Kidney tubule cell (primary cell): ENCODE measurements at regions not wholly inside any gene's neighbourhood (a gene's known extent, or its start where the extent isn't known, plus 50 kb on each side); places are given as distances from the start of the nearest gene placed in this dataset.

Experiments
- DNase-seq: peaks from one replicate; pipeline ENCODE4 v3.0.0-alpha.2; 2018; ENCODE audit warnings: low spot score

DNA sequence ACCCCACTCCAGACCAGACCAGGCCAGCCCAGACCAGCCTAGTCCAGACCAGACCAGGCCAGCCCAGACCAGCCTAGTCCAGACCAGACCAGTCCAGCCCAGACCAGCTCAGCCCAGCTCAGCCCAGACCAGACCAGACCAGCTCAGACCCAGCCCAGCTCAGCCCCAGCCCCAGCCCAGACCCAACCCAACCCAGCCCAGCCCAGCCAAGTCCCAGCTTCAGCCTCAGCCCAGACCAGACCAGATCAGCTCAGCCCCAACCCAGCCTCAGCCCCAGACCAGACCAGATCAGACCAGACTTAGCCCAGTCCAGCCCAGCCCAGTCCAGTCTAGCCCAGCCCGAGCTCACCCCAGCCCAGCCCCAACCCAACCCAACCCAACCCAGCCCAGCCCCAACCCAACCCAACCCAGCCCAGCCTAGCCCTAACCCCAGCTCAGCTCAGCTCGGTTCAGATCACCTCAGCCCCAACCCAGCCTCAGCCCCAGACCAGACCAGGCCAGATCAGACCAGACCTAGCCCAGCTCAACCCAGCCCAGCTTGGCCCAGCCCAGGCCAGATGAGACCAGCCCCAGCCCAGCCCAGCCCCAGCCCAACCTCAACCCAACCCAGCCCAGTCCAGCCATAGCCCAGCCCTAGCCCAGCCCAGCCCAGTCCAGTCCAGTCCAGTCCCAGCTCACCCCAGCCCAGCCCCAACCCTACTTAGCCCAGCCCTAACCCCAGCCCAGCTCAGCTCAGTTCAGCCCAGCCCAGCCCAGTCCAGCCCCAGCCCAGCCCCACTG lies 204.7 kb downstream of the BCL11B start:
- DNase-seq, result no peak

DNA sequence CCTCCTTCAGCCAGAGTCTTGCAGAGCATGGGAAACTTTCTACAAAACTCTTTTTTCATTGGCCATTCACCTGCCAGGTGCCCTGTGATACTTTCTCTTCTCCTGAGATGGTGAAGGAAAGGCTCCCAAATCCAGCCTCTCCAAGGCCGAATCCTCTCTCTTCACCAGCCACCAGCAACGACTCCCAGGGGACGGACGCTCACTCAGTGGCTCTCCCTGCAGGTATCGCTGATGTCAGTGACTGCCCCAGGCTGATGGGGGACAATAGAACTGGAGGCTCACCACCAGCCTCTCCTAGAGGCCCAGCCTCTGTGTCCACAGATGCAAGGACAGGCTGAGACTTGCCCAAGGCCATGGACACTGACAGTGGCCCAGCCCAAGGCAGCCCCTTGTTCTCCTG lies 204.1 kb downstream of the BCL11B start:
- no peak for DNase-seq

DNA sequence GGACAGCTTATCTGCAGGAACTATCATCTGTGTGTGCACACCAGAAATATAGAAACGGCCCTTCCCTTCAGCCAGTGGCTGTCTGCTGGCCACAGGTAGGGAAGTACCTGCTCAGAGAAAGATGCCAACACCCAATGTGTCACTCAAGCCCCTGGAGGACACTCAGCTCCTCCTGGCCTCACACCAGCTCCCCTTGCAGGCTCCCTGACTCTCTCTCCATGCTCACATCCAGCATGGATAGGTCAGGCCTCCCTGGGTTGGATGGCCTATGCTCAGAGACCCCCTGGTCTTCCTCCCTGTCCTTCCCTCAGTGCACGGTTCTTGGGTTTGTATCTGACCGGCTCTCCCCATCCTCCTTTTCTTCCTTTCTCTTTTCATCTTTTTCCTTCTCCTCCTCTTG lies 202.1 kb downstream of the BCL11B start:
- DNase-seq, result no peak

DNA sequence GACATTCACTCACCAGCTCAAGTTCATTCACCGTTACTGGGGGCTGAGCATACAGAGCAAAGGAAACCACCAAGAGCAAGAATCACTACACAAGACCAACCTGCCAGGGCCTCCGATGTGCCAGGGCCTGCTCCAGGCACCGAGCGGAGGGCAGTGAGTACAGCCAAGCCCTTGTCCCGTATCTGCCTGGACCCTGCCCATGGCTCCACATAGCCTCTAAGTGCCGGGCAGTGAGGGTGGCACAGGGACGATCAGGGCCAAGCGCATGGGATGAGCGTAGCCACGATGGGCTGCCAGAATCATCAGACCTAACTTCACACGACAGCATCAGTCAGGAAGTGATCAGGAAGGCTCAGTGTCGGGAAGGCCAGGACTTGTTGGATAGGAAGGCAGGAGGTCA lies 199.6 kb downstream of the BCL11B start:
- no peak for DNase-seq

DNA sequence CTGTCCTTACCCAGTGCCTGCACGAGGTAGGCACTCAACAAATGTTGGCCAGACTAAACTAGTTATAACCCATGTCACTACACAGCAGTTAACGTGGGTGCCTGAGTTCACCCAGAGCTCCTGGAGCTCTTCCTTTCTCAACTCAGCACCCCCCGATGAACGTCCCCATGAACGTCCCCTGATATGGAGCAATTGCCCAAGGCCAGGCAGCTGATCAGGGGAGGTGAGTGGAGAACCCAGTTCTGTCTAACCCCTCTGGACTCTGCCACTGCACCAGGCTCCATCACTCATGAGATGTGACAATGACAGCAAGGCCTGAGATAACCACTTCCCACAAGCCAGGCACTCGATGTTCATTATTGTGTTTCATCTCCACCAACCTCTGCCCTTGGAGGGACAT lies 199.0 kb downstream of the BCL11B start:
- no peak for DNase-seq

DNA sequence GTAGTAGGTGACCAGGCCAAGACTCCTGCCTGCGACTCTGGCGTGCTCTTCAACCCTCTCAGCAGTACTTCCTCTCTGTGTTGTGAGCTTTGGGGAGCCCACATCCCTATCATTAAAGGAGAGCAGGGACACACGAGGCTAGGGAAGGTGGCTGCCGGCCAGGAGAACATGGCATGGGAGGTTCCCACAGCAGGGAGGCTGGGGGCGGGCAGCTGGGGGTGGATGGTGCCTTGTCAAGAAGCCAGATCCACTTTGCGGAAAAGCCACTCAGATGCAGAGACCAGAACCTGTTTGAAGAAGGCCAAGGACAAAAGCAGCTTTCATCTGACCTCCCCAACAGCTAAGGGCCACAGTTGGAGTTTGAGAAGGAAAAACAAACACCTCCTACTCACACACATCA lies 198.6 kb downstream of the BCL11B start:
- no peak for DNase-seq

DNA sequence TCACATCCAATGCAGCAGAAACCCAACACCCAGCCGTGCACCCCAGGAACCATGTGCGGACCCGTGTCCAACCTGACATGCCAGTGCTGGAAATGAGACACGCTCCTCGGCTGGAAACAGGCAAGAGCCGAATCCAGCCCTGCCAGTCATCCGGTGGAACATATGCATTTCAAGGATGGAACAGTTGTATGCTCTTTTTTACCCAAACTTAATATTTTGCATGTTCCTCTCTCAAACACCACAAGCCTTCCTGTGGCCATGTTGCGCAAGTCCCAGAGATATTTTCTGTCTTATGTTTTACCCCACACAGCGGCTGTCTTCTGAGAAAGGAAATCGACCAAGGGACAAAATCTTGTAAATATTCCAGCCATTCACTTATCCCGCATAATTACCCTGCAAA lies 196.9 kb downstream of the BCL11B start:
- DNase-seq, result no peak

DNA sequence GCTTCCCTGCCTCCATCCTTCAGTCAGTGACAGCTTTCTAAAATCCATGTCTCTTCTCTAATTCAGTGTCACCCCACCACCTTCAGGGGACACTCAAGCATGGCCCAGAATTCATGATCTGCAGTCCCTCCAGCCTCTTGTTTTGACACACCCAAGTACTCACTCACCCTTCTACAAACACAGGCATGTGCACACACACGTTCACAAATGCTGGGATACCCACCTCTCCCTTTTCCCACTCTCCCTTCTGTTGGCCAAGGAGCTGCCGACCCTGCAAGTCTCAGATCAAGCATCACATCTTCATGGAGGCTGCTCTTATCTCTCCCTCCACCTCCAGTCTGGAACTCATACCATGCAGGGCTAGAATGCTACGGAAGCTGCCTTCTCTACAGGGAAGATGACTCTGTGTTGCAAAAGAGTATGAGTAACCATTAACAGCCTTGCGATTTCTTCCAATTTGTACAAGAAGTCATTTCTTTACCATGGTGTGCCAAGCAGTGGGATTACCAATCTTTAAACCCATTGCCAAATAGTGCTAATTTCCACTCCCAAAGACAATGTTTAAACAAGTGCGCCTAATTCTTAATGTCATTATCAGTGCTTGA lies 196.1 kb downstream of the BCL11B start:
- no peak for DNase-seq

DNA sequence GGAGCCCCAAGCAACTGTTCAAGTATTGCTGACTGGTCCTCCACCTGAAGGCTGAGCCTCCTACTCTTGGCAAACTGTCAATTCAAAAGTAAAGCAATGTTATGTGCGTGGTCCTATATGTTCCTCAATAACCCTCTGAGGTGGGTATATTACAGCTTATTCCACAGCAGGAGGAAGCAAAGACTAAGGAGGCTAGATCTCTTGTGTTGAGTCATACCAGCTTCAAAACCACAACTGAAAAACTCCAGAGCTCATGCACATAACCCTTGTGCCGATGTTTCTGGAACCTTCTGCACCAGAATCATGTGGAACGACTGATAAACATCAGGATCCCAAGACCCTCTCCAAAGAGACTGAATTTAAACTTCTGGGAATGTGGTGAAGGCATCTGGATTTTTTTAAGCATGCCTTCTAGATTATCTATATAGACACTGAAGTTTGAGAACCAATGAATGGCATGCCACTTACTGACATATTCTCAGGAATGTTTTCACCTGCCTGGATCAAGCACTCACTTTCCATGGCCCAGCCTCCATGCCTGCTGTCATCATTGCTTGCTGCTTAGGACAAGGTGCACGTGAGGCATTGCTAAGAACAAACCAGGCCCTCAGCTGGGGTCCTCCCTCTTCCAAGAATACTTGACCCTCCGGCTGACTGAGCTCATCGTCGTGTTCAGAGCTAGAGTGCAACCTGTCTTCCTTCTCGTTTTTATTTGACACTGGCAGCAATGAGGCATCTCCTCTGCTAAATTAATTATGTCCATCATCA lies 194.7 kb downstream of the BCL11B start:
- no peak for DNase-seq

DNA sequence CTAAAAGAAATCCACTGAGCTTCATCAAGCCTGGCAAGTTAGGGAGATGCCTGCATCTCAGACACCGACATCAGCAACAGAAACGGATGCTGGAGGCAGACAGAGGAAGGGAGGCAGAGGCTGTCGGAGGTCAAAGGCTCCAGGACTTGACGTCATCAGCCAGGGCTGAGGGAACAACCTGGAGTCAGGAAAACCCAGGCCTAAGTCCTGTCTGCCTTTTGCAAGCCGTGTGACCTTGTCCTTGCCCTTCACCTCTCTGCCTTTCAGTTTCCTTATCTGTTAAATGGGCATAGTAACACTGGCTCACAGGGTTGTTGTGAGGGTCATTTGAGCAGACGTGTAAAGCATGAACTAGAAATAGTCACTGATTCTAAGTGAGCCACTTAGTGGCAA lies 194.2 kb downstream of the BCL11B start:
- no peak for DNase-seq

DNA sequence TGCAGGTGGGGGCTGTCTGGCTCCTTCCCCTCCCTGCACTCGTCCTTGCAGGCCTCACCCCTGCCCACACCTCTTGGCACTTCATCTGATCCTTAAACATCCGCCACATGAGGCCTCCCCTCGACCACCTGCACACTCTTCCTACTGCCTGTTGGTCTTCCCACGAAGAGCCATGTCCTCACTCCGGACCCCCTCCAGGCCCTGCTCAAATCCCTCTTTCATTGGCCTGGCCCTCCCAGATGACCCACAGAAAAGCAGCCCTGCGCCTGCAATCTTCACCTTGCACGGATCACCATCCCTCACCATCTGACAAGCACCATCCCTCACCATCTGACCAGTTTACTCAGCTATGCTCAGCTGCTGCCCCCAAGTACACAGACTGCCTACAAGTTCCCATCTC lies 193.6 kb downstream of the BCL11B start:
- DNase-seq, result no peak

DNA sequence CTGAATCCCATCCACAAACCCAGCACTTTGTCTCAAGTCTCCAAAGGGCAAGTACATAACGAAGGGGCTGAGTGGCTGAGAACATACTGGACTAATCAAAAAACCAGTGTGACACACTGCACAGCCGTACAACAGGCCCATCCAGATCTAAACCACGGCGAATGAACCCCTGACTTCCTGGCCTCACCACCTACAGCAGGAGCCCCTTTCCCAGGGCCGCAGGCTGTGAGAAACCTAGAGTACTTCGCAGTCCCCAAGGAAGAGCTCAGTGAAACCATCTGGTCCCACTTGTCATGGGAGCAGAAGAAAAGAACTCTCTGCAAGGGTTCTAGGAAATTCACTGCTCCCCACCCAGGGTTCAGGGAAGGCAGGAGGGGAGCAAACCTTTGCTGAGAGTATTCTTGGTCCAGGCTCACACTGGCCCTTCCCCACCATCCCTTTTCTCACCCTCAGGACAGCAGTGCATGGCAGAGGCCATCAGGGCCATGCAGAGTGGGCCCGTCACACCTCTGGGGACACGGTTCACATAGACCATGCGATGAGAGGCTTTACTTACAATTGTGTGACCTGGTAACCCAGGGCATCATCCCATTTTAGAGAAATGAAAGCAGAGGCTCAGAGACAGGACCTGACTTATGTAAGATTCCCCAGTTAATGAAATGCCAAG lies 192.8 kb downstream of the BCL11B start:
- no peak for DNase-seq

DNA sequence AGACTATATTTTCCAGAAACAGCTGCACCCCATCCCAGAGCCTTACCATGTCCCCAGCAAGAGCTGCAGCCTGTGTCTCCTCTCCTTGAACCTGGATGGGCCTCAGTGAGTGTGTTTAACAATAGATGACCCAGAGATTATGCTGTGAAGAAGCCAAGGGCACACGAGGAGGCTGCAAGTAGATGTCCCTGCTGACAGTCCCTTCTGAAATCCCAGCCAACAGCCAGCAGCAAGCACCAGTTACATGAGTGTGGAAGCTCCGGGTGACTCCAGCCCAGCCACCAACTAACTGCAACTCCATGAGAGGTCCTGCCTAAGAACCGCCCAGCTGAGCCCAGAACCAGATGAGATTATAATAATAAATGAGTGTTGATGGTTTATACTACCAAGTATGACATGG lies 191.7 kb downstream of the BCL11B start:
- no peak for DNase-seq

DNA sequence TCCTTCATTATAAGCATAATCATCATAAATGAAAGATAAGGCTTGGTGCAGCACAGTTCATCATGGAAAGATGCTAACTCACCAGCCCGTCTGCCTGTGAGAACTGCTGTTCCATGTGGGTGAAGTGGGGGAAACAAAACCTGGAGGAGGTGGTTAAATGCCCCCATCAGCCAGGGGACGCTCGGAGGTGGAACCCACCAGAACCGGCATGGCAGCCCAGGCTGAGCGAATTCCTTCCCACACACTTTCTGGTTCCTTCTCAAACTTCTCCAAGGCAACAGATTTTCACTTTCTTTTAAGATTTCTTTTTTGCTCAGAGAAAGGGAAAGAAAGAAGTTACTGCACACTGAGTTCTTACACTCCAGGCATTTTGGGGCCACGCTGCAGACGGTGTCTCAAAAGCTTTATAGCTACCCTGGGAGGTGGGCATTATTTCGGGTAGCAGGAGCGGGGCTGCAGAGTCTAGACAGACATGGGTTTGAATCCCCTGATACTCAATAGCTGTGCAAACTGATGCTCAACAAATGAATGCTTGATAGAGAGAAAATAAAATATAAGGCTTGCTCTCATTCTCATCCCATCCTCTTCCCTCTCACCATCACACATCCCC lies 190.7 kb downstream of the BCL11B start:
- no peak for DNase-seq

DNA sequence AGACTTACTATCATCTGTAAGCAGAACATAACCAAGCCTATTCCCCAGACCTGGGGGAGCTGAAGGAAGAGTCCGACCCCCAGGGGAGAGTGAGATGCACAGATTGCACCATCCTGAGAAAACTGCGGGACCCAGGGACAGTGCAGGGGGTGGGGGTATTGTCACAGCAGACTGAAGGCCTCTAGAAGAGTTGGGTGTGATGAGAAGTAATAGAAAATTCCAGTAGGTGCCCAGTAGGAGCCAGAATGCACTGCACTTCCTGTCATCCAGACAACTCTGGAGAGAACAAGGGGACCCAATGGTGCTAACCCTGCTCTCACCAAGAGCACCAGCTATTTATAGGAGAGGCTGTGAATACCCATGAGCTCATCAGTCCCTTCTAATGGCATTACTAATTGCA lies 190.1 kb downstream of the BCL11B start:
- DNase-seq, result no peak

DNA sequence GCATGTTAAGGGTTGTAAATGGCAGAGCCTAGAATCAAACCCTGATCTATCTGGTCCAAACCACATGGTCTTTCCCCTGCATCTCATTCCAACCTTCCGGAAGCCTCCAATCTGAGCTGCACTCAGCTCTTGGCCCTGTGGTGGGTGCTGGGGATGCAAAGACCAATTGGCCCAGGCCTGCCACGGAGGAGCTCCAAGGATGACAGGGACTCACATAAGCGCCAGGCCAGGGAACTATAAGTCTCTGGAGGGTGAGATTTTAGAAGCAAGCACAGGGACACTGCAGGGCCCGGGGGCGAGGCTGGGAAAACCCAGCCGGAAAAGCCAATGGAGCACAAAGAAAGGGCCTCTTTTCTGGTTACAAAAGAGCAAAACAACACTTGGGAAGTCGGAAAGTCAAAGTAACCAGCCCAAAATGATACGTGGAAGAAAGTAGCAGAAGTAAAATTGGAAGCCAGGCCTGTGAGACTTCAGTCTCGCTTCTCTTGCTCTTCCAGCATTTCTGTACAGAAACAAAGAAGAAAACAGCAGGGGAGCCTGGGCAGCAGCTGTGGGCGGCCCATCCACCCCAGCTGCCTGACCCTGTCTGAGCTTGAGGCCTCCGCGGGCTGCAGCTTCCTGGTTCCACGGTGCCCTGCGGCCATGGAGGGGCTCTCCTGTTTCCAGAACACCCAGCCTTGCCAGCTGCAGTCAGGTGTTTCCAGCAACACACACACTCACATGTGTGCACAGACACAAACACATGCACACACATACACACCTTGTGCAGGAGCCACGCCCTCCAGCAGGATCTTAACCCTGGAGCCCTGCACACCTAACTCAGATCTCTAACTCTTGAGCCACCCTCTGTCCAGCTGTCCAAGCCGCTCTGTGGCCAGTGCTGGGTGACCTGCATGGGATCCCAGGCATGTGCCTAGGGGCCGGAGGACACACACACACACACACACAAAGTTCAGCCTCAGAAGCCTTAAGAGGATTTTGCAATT lies 178.2 kb downstream of the BCL11B start:
- no peak for DNase-seq

DNA sequence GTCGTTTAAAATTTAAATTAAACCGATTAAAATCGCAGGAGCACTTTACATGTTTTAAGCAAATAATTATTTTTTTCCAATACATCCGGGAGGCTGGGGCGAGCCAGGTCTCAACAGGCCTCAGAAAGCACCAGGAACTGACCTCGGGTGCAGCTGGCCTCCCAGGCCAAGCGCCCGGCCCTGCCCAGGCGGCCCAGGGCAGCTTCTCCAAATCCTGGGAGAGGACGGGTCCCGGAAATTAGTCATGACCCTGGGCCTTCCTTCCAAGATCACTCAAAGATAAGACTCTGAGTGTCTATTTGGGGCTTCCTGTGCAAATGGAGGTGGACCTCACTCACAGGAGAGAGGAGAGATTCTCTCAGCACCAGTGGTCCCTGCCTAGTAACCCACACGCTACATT lies 177.1 kb downstream of the BCL11B start:
- DNase-seq, result no peak

DNA sequence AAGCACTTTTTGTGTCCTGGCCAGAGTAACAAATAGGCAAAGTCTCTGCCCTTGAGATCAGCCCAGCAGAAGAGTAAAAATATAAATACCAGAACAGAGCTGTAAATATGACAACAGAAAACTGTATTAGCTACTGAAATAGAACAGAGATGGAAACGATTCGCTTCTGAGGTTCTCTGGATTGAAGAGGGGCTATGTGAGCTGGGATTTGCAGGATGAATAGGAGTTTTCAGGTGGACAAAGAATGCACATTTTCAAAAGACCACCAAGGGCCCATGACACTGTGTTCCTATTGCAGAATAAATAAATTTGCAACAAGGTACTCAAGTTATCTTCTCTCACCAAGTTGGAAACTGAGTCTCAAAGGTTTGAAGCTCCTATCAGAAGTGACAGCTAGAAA lies 176.6 kb downstream of the BCL11B start:
- no peak for DNase-seq

DNA sequence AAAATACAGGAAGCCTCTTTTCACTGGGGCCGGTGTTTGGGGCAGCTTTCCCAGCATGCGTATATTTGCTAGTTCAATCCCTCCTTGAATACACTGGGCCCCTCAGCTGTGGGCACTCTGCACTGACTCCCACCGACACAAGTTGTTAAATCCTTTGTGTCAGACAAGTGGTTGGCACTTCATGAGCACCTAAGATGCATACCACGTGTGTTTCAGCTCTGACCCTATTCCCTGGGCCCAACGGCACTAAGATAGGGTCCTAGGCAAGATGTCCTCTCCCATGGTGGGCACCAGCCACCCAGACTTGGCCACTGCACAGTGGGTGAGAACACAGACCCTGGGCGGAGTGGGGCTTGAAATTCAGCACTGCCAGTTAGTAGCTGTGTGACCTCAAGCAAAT lies 173.8 kb downstream of the BCL11B start:
- DNase-seq, result no peak

DNA sequence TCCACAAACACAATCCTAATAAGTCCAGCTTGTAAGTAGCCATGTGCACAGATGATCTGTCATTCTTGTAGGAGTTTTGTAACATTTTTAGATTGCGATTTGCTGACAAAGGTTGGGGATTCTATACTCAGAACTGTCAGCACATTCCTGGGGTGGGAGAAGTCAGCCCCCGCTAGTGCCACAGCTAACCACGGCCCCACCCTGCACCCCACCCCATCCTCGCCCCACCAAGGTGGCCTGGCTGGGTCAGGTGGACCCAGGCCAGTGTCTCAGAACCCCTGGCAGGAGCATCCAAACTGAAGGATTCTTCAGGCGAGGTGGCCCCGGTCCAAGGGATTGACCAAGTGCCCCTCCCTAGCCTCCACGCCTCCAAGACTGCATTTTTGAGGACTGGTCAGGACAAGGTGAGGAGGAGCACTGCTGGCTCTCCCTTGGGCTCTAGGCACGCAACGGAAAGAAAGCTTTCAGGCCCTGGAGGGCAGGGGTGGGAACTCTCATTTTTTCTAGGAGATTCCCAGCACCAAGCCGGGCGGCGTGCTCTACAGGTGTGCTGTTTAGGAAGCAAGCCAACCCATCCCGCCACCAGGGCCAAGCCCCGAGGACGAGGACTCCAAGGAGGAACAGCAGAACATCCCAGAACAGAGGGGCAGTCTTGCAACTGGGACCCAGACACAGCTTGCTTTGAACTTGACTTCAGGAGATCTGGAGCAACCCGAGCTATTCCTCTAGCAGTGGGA lies 172.8 kb downstream of the BCL11B start:
- DNase-seq, result no peak
